HT1080 (cell line): ENCODE measurements at regions not wholly inside any gene's neighbourhood (a gene's known extent, or its start where the extent isn't known, plus 50 kb on each side); places are given as distances from the start of the nearest gene placed in this dataset.
"Not testable (repeated sequence)": the region's sequence is repeated elsewhere in the genome, so short reads cannot be mapped to it uniquely, and the experiment has no call there.

Source experiments
- DNase-seq: peaks from one replicate; pipeline ENCODE4 v3.0.0-alpha.2; 2015; ENCODE audit warnings: low read depth

DNA sequence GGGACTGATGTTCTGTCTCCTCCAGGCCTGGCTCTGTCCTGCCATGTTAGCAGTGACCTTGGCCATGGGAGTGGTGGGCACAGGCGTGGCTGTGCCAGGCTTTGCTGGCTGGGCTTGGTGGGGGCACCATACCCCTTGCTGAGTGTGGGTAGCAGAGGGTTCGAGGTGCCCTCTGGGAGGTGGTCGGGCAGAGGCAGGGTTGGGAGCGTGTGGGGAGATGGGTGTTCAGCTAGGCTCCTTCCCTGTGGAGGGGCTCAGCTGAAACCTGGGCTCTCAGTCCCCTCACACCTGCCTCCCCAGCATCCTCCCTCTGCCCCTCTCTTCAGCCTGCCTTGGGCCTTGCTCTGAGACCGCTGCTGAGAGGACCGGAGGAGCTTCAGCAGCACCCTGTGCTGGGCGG lies 109.6 kb downstream of the TMEM121 start:
- not testable (repeated sequence) for DNase-seq

DNA sequence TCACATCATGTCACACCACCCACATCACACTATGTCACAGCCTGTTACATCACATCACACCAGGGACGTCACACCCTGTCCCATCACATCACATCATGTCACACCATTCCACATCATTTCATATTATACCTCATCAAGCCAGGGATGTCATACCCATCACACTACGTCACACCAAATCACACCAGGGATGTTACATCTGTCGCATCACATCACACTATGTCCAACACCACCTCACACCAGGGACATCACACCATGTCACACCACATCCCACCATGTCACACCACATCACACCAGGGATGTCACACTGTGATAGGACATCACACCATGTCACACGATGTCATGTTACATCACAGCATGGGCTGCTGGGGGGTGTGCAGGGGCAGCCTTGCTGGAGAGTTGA lies 110.6 kb downstream of the TMEM121 start:
- DNase-seq, result no peak

DNA sequence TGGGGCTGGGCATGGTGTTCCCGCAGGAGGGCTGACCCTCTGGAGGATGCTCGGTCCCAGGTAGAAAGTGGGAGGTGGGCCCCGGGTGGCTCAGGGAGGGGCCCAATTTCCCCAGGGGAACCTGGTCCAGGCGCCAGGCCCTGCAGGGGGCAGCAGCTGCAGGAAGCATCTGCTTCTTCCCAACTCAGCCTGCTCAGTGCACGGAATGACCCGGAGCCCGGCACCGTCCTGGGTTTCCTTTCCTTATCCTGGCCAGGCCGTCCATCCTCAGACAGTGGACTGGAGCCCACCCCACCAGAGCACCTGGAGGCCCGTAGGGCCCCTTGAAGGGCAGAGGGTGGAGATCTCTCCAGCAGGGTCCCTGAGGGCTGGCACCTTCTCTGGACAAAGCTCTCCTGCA lies 111.0 kb downstream of the TMEM121 start:
- DNase-seq, result not testable (repeated sequence)

DNA sequence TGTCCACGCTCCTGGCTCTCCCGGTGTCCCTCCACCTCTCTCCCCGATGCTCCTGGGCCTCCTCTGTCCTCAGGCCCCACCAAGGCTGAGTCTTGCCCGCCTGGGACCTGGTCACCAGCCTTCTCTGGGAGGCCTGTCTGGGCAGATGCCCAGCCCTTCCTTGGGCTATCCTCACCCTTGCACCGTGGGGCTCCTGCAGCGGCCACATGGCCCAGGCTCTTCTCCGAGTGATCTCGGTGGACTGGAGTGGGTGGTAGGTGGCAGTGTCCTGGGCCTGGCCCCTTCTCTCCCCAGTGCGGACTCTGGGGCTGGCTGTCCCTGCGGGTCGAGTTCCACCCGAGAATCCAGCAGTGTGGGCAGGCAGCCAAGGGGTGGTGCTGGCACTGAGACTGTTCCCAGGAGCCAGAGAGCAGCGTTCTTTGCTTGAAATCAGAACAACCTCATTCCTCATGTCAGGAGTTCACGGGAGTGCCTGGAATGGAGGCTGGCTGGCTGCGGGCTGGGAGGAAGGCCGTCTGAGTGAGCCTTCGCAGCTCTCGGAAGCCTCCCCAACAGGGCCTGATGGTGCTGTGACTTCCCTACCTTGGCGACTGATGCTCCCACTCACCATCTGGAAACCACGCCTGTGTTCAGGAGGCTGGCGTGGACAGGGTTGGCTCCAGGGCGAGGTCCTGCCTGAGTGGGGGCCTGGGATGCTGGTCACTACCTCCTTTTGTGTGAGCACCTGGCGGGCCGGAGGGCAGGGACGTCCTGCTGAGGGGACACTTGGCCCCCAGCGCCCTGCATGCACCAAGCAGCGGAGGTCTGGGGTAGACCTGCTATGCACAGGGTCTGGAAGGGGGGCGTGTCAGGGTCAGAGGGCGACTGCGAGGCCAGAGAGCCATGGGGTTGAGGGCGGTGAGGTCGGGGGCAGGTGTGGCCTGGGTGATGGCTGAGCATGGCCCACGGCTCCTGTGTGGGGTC lies 113.9 kb downstream of the TMEM121 start:
- not testable (repeated sequence) for DNase-seq

DNA sequence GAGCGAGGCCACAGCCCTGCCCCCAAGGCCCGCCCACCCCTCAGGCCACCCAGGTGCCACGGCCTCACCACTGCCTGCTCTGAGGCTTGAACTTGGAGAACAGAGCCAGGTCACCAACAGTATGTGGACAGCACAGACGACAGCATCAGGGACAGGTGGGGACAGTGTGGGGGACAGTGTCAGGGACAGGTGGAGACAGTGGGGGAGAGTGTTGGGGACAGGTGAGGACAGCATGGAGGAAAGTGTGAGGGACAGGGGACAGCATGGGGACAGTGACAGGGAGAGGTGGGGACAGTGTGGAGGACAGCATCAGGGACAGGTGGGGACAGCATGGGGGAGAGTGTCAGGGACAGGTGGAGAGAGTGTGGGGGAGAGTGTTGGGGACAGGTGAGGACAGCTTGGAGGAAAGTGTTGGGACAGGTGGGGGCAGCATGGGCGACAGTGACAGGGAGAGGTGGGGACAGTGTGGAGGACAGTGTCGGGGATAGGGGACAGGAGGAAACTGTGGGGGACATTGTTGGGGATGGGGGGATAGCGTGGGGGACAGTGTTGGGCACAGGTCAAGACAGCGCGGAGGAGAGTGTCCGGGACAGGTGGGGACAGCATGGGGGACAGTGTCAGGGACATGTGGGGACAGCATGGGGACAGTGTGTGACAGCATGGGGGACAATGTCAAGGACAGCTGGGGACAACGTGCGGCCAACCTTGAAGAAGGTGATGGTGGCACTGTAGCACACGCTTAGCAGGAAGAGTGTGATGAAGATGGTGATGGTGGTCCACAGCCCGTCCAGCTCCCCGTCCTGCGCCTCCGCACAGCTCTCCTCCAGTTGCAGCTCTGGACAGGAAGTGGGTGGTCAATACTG lies 114.9 kb downstream of the TMEM121 start:
- no peak for DNase-seq

DNA sequence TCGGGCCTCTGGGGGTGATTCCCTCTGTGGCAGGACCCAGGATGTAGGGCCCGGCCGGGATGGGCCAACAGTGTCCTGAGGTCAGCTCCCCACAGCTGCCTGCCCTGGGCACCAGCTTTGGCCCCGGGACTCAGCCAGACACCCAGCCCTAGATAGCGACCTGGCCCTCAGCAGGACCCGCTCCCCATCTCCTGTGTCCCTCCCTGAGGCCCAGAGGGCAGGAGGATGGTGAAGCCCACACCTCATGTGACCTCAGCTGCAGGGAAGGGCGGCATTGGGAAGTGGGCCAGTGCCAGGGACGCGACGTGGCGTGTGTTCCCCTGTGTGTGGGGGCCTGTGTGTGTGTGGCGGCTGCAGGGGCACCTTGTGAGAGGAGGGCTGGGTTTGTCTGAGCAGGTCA lies 115.6 kb downstream of the TMEM121 start:
- DNase-seq, result not testable (repeated sequence)

DNA sequence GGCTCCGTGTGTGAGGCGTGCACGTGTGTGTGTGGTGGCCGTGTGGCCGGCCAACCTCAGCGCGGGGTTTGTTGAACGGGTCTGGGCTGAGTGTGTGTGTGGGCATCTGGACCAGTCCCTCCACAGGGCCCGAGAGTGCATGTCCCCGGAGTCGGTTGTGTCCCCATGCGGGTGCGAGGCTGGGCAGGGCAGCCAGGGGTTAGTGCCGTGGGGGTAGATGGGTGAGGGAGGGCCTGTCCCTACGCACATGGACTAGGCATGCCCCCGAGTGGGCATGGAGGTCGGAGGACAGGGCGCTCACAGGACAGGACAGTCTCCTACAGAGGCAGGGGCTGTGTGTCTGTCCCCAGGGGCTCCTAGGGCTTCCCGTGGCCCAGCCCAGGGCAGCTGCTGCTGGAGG lies 116.1 kb downstream of the TMEM121 start:
- DNase-seq, result not testable (repeated sequence)

DNA sequence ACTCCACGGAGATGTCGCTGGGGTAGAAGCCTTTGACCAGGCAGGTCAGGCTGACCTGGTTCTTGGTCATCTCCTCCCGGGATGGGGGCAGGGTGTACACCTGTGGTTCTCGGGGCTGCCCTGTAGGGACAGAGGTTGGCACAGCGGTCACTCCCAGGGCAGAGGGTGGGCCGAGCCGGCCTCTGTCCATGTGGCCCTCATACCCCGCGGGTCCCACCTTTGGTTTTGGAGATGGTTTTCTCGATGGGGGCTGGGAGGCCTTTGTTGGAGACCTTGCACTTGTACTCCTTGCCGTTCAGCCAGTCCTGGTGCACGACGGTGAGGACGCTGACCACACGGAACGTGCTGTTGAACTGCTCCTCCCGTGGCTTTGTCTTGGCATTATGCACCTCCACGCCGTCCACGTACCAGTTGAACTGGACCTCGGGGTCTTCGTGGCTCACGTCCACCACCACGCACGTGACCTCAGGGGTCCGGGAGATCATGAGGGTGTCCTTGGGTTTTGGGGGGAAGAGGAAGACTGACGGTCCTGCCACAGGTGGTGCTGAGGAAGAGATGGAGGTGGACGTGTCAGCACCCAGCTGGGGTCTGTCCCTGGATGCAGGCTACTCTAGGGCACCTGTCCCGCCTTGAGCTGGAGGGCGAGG lies 117.1 kb downstream of the TMEM121 start:
- not testable (repeated sequence) for DNase-seq

DNA sequence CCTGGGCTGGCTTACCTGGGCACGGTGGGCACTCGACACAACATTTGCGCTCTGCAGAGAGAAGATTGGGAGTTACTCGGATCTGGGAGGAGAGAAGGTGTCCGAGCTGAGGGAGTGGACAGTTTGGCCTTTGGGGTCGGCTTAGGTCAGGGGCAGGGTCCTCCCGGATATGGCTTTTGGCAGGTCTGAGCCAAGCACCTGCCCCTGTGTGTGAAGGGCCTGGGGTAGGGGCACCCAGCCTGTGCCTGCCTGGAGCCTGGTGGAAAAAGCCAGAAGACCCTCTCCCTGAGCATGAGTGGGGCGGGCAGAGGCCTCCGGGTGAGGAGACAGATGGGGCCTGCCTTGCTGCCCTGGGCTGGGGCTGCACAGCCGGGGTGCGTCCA lies 117.7 kb downstream of the TMEM121 start:
- DNase-seq, result not testable (repeated sequence)

DNA sequence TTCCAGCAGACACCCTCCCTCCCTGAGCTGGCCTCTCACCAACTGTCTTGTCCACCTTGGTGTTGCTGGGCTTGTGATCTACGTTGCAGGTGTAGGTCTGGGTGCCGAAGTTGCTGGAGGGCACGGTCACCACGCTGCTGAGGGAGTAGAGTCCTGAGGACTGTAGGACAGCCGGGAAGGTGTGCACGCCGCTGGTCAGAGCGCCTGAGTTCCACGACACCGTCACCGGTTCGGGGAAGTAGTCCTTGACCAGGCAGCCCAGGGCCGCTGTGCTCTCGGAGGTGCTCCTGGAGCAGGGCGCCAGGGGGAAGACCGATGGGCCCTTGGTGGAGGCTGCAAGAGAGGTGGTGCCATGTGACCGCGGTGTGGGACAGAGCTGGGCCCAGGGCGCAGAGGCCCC lies 118.1 kb downstream of the TMEM121 start:
- not testable (repeated sequence) for DNase-seq

DNA sequence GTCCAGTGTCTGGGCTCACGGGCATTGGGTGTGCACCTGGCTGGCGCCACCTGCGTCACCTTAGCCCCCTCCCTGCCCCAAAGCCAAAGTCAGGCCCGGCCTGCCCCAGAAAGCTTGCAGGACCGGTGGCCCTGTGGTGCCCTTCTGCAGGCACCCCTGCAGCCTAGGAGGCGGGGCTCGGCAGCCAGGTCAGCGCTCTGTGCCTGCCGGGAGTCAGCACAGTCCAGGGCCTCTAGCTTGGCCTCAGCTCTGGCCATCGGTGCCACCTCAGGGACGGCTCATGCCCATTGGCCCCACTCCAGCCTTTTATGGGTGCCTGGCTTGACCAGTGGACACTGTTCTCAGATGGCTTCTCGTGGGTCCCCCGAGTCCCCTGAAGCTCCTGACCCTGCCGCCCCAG lies 118.5 kb downstream of the TMEM121 start:
- DNase-seq, result not testable (repeated sequence)

DNA sequence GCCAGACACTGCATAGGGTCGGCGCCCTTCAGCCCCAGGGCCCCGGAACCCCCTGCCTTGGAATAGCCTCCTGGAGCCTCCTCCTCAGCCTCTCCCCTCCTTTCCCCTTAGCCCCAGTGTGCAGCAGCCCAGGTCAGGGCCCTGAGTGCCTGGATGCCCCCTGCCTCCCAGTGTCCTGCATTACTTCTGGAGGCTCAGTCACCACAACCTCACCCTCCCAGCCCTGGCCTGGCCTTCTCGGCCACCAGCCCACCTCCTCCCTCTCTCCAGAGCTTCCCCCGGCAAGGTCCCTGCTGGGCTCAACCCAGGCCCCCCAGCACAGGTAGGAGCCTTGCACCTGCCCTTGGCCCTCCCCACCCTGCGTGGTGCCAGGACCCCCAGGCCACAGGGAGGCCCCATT lies 119.0 kb downstream of the TMEM121 start:
- not testable (repeated sequence) for DNase-seq

DNA sequence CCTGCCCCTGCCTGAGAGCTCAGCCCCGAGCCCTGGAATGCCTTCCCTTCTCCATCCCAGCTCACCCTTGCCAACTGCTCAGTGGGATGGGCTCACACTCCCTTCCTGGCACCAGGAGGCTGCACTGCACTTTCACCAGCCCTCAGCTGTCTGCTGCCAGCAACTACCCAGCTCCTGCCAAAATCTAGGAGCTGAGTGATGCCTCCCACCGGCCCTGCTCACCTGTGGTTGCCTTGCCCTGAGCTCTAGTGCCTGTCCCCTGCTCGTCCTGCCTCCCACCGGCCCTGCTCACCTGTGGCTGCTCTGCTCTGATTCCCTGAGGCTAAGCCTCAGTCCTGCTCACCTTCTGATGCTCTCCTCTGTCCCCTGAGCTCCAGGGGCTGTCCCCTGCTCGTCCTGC lies 119.8 kb downstream of the TMEM121 start:
- no peak for DNase-seq

DNA sequence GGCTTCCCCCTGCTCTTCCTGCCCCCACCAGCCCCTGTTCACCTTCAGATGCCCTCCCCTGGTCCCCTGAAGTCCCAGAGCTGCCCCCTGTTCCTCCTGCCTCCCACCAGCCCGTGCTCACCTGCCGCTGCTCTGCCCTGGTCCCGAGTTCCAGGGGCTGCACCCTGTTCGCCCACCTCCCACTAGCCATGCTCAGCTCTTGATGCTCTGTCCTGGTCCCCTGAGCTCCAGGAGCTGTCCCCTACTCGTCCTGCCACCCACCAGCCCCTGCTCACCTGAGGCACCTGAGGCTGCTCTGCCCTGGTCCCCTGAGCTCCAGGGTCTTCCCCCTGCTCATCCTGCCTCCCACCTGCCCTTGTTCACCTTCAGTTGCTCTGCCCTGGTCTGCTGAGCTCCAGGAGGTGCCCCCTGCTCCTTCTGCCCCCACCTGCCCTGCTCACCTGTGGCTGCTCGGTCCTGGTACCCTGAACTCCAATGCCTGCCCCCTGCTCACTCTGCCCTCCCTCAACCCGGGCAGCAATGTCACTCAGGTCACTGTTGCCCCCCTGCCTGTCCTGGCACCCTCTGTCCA lies 120.4 kb downstream of the TMEM121 start:
- DNase-seq, result not testable (repeated sequence)

DNA sequence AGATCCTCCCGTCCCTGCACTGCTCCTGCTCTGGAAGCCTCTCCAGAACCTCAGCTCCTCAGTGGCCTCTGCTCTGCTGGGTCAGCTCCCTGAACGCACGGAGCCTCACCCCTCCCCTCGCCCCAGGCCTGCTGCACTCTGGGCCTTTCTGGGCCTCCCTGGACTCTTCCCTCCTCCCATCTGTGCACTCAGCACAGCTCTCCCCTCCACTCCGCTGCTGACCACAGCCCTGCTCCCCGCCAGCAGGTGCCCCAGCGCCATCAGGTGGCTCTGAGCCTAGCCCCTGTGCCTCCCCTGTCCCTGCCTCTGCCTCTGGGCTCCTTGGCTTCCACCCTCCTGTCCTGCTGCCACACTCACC lies 121.0 kb downstream of the TMEM121 start:
- DNase-seq, result not testable (repeated sequence)

DNA sequence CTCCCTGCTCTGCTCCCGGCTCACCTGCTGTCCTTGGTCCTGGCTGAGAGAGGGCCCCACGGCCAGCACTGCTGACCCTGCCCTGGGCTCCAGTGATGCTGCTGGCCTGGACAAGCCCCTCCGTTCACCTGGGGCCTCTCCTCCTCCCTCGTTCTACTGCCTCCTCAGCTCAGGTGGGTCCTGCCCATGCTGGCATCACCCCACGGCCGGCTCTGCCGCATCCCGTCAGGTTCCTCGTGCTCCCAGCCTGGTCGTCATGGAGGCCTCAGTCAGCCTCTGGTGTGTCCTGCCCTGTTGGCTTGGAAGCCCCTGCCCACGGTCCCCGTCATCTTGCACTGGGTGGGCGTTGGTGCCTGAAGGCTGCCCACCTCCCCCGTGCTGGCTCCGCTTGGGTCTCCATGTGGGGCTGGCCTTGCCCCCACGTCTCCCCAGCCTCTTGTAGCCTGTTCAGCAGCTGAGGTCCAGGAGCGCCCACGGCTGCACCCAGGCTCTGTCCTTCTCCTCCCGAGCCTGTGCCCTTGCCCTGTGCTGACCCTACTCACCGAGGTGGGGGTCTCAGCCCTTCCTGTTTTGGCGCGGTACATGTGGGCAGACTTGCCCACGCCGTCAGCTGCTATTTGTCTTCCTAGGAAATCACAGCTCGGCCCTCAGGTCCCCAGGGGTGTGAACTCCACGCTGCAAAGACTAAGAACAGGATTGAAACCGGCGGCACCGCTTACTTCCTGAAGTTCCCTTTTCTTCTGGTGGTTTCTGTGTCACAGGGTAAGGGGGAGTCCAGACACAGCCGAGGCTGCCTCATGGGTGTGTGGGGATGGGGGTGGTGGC lies 121.6 kb downstream of the TMEM121 start:
- DNase-seq, result no peak

DNA sequence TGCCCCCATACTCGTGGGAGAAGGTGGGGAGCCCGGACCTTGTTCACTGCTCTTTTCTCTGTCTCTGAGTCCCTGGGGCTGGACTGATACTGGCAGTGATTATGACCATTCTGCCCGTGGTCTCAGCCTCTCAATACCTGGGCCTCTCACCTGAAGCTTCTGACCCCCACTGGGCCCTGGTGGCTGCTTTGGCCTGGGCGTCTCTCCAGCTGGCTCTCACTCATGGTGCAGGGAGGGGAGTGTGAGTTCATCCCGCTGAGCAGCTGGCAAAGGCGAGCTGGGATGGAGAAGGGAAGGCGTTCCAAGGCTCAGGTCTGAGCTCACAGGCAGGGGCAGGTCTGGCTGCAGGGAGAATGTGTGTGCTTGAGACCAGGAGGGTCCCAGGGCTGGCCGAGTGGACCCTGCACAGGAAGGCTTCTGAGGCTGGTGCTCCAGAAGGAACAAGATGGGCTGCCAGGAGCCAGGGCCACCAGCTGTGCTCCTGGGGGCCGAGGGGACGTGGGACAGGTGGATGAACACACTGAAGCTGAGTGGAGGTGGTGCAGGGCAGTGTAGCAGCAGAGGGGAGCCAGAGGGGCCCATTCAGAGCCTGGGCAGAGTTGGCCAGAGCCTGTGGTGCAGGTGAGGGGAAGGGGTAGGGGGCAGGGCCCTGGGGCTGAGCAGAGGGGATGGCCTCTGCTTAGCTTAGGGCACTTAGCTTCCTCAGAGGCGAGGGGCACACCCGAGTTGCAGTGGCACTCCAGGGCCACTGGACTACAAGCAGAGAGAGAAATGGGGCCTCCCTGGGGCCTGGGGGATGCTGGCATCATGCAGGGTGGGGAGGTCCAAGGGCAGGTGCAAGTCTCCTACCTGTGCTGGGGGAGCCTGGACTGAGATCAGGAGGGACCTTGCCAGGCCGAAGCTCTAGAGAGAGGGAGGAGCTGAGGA lies 122.5 kb downstream of the TMEM121 start:
- DNase-seq, result not testable (repeated sequence)

DNA sequence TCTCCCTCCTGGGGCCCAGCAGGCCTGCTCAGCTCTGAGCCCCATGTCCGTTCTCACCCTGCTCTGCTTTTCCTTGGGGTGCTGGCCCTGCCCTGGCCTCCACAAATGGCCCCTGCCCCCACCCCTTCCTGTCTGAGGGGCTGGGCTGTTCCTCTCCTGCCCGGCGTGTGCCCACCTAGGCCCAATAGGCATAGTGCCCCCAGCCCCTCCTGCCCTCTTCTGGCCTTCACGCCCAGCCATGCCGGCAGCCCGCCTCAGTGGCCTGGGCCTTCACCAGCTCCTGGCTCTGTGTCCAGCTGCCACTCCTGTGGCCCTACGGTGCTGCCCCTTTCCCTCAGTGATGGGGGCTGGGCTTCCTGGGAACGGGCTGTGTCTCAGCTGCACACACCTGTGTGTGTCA lies 125.9 kb downstream of the TMEM121 start:
- DNase-seq, result not testable (repeated sequence)

DNA sequence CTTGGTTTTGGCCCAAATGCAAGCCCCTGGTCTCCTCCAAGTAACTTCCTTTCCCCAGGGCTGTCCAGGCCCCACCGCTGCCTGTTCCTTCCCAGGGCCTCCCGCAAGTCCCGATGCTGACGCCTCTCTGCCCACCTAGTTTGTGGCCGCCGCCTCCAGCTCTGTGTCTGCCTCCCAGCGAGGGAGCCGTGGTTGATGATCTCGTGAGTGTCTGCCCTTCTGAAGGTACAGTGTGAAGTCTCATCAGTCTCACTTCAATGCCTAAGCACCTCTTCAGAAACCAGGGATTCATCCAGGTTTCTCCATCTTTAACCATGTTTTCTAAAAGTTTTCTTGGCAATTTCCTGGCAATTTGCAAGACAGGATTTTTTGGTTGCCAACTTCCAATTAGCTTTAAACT lies 127.5 kb downstream of the TMEM121 start:
- DNase-seq, result not testable (repeated sequence)
